22Rv1 (cell line): ENCODE measurements at regions not wholly inside any gene's neighbourhood (a gene's known extent, or its start where the extent isn't known, plus 50 kb on each side); places are given as distances from the start of the nearest gene placed in this dataset.

Experiments used
- CTCF ChIP-seq: fragments of 450-650 bp; IDR thresholded peaks from 2 replicates; pipeline ENCODE4 v1.5.1; 2017; ENCODE audit warnings: mild to moderate bottlenecking
- ZFX ChIP-seq: fragments of 450-650 bp; IDR thresholded peaks from 2 replicates; pipeline ENCODE4 v1.6.1; 2017; ENCODE audit warnings: antibody characterized with exemption, borderline replicate concordance

GRCh38 chr6:85058806-85059205 lies 294.4 kb upstream of the TBX18 start:
- TF ChIP-seq CTCF (no peak), ZFX (no peak)
